Memory B cell (primary cell): ENCODE measurements at regions not wholly inside any gene's neighbourhood (a gene's known extent, or its start where the extent isn't known, plus 50 kb on each side); places are given as distances from the start of the nearest gene placed in this dataset.
"Not testable (repeated sequence)": the region's sequence is repeated elsewhere in the genome, so short reads cannot be mapped to it uniquely, and the experiment has no call there.

ENCODE experiments used
- ATAC-seq: fragments of 150-1000 bp; cut with Tn5 transposase; 2 replicates; pipeline ENCODE4 v1.10.0; 2021; ENCODE audit warnings: low read depth, mild to moderate bottlenecking, moderate library complexity
- DNase-seq, 2 donors: peaks; one replicate each; pipeline ENCODE4 v3.0.0; 2022; ENCODE audit warnings: low spot score in 2 of 2
- H3K27ac Mint-ChIP-seq: one replicate; pipeline ENCODE4 v1.8.0; 2022; ENCODE audit warnings: mild to moderate bottlenecking, moderate library complexity, mixed read lengths
- H3K27me3 Mint-ChIP-seq: one replicate; pipeline ENCODE4 v1.8.0; 2022; ENCODE audit warnings: mixed read lengths
- H3K36me3 Mint-ChIP-seq: one replicate; pipeline ENCODE4 v1.8.0; 2022; ENCODE audit warnings: mild to moderate bottlenecking, mixed read lengths
- H3K4me1 Mint-ChIP-seq: one replicate; pipeline ENCODE4 v1.8.0; 2022; ENCODE audit warnings: mixed read lengths
- H3K4me3 Mint-ChIP-seq: one replicate; pipeline ENCODE4 v1.8.0; 2022; ENCODE audit warnings: mild to moderate bottlenecking, moderate library complexity, mixed read lengths
- H3K9me3 Mint-ChIP-seq: one replicate; pipeline ENCODE4 v1.8.0; 2022; ENCODE audit warnings: mixed read lengths

GRCh38 chr3:147471741-147472140 is 62.6 kb downstream of the ZIC1 start:
- no peak overlapping the region for H3K4me3 Mint-ChIP-seq
- no peak overlapping the region for H3K27ac Mint-ChIP-seq
- no peak for DNase-seq
- no peaks in the 10 kb centered on the region for H3K36me3 Mint-ChIP-seq
- H3K4me1 Mint-ChIP-seq, result no peaks in the 10 kb centered on the region
- no peak for ATAC-seq
- no peaks in the 10 kb centered on the region for H3K27me3 Mint-ChIP-seq
- peaks cover 3% of the 10 kb centered on the region for H3K9me3 Mint-ChIP-seq

- DNase-seq (no peak), ATAC-seq (no peak)
- H3K36me3 Mint-ChIP-seq, result no peaks in the 10 kb centered on the region
- no peak overlapping the region for H3K4me3 Mint-ChIP-seq
- no peaks in the 10 kb centered on the region for H3K4me1 Mint-ChIP-seq
- H3K27ac Mint-ChIP-seq, result no peak overlapping the region
- H3K9me3 Mint-ChIP-seq, result peaks cover 2% of the 10 kb centered on the region
- H3K27me3 Mint-ChIP-seq, result no peaks in the 10 kb centered on the region
Observed at GRCh38 chr3:147472846-147473245, 63.7 kb downstream of the ZIC1 start.

GRCh38 chr3:147483145-147483544 is 74.0 kb downstream of the ZIC1 start:
- Mint-ChIP-seq H3K27me3 (no peaks in the 10 kb centered on the region), H3K36me3 (no peaks in the 10 kb centered on the region), H3K4me1 (no peaks in the 10 kb centered on the region), H3K4me3 (no peak overlapping the region), H3K9me3 (peaks cover 3% of the 10 kb centered on the region), H3K27ac (no peak overlapping the region)
- ATAC-seq, result no peak
- no peak for DNase-seq

GRCh38 chr3:147483578-147483977 is 74.4 kb downstream of the ZIC1 start:
- Mint-ChIP-seq H3K27me3 (no peaks in the 10 kb centered on the region), H3K4me3 (no peak overlapping the region), H3K27ac (no peak overlapping the region), H3K4me1 (no peaks in the 10 kb centered on the region), H3K9me3 (peaks cover 3% of the 10 kb centered on the region), H3K36me3 (no peaks in the 10 kb centered on the region)
- DNase-seq (no peak), ATAC-seq (no peak)

- no peaks in the 10 kb centered on the region for H3K27me3 Mint-ChIP-seq
- H3K4me1 Mint-ChIP-seq, result no peaks in the 10 kb centered on the region
- H3K9me3 Mint-ChIP-seq, result peaks cover 3% of the 10 kb centered on the region
- ATAC-seq (no peak), DNase-seq (no peak)
- H3K36me3 Mint-ChIP-seq, result no peaks in the 10 kb centered on the region
- H3K27ac Mint-ChIP-seq, result no peak overlapping the region
- no peak overlapping the region for H3K4me3 Mint-ChIP-seq
Observed at GRCh38 chr3:147493065-147493464, 83.9 kb downstream of the ZIC1 start.

DNA sequence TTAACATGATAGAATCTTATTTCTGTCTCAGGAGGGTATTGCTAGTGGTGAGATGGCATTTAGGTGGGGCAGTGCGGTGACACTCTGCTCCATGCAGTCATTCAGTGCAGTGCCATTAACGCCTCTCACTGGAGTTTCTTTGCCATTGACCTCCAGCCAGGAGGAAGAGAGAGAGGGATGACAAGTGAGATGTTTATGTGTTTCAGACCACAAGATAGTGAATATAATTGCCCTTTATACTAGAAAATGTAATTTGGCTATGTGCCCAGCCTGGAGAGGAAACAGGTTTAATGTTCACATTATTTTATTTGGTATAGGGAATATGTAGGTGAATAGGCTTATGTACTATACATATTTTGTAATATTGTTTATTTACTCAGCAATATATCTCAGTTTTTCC is 84.5 kb downstream of the ZIC1 start:
- H3K9me3 Mint-ChIP-seq, result peaks cover 3% of the 10 kb centered on the region
- H3K4me1 Mint-ChIP-seq, result no peaks in the 10 kb centered on the region
- H3K36me3 Mint-ChIP-seq, result no peaks in the 10 kb centered on the region
- no peak overlapping the region for H3K4me3 Mint-ChIP-seq
- ATAC-seq, result no peak
- H3K27ac Mint-ChIP-seq, result no peak overlapping the region
- DNase-seq, result no peak
- H3K27me3 Mint-ChIP-seq, result no peaks in the 10 kb centered on the region

DNA sequence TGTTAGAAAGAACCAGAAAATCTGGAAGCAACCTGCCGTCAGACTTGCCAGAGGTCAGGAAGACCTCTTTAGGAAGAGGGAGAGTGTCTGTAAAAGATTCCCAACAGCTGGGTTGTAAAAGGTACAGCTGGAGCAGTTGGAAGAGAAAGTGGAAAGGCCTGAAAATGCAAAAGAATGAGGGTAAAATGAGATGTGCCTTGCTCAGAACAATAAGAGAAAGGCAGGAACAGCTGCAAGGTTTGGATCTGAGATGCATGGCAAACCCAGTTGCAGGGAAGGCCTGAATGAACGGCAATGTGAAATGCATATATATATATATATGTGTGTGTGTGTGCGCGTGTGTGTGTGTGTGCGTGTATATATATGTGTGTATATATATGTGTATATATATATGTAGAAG is 88.1 kb downstream of the ZIC1 start:
- Mint-ChIP-seq H3K4me1 (no peaks in the 10 kb centered on the region), H3K27ac (no peak overlapping the region), H3K36me3 (no peaks in the 10 kb centered on the region), H3K9me3 (peaks cover under 1% of the 10 kb centered on the region), H3K4me3 (no peak overlapping the region), H3K27me3 (no peaks in the 10 kb centered on the region)
- ATAC-seq, result no peak
- DNase-seq, result no peak

DNA sequence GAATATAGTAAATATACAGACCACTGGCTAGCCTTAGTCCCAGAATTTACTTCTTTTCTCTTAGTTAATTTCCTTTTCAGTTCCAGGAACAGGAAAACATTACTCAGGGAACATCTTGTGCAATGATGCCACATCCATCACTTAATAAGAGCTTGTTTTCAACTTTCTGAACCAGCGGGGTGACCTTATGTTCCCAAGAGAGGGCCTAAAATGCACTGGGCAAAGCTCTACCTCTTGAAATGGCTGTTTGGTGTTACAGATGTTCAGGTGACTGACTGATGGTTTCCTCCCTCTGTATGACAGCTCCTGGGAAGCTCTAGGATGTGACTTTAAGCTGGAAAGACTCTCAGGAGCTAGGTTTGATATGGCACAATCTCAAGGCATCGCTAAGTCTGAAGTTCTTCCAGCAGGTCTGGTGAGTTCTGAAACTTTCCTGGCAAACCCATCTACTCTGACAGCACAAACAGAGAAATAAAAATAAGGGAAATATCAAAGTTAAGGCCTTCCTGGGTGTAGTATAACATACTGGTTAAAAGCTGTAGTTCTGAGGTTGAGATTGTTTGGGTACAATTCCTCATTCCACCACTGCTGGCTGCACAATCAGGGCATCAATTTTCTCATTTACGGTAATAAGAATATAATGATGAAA is 98.6 kb downstream of the ZIC1 start:
- no peak for ATAC-seq
- H3K4me1 Mint-ChIP-seq, result no peaks in the 10 kb centered on the region
- no peak for DNase-seq
- H3K4me3 Mint-ChIP-seq, result no peak overlapping the region
- H3K27ac Mint-ChIP-seq, result no peak overlapping the region
- H3K27me3 Mint-ChIP-seq, result no peaks in the 10 kb centered on the region
- no peaks in the 10 kb centered on the region for H3K9me3 Mint-ChIP-seq
- no peaks in the 10 kb centered on the region for H3K36me3 Mint-ChIP-seq

- H3K27me3 Mint-ChIP-seq, result no peaks in the 10 kb centered on the region
- H3K9me3 Mint-ChIP-seq, result no peaks in the 10 kb centered on the region
- no peak for ATAC-seq
Observed at GRCh38 chr3:147509448-147509847, 100.3 kb downstream of the ZIC1 start.

DNA sequence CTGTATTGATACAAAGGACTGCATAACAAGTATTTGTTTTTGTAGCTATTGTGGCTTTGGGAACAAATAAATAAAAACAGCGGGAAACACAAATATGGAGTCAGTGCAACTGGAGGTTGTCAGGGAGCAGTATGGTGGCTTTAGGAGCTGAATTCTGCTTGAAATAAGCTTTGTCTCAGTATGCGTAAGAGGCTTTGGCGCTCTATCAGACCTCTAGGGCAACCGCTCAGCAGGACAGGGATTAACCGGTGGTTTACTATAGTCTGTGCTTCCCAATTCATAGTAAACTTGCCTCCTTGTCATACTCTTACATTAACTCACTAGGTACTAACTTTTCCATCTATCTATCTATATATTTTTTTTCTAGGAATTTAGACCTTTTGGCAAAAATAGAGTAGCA is 104.6 kb downstream of the ZIC1 start:
- no peaks in the 10 kb centered on the region for H3K27me3 Mint-ChIP-seq
- no peak overlapping the region for H3K4me3 Mint-ChIP-seq
- H3K36me3 Mint-ChIP-seq, result no peaks in the 10 kb centered on the region
- H3K4me1 Mint-ChIP-seq, result no peaks in the 10 kb centered on the region
- no peak overlapping the region for H3K27ac Mint-ChIP-seq
- ATAC-seq (no peak), DNase-seq (no peak)
- no peaks in the 10 kb centered on the region for H3K9me3 Mint-ChIP-seq

More at GRCh38 chr3:147509448-147509847, 100.3 kb downstream of the ZIC1 start:
- Mint-ChIP-seq H3K4me1 (no peaks in the 10 kb centered on the region), H3K4me3 (no peak overlapping the region), H3K27ac (no peak overlapping the region), H3K36me3 (no peaks in the 10 kb centered on the region)
- no peak for DNase-seq

- DNase-seq (no peak), ATAC-seq (no peak)
- no peaks in the 10 kb centered on the region for H3K9me3 Mint-ChIP-seq
- H3K4me1 Mint-ChIP-seq, result no peaks in the 10 kb centered on the region
- H3K4me3 Mint-ChIP-seq, result no peak overlapping the region
- no peak overlapping the region for H3K27ac Mint-ChIP-seq
- H3K27me3 Mint-ChIP-seq, result no peaks in the 10 kb centered on the region
- H3K36me3 Mint-ChIP-seq, result no peaks in the 10 kb centered on the region
Observed at GRCh38 chr3:147514366-147515160, 105.4 kb downstream of the ZIC1 start.

DNA sequence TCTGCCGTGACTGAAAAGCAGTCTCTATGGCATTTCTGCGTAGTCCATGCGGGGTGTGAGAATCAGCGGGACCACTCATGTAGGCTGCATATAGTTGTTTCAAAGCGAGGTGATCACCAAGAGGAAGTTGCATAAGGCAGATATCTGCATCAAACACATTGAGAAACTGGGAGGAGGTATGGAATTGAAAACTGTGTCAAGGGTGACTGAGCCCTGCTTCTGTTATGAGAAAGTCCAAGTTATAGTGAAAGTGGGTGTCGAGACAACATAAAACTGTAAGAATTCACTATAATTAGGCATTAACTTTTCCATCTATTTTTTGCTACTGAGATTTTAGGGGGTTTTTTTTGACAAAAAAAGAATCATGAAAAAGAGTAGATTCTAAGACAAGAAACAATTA is 109.3 kb downstream of the ZIC1 start:
- peaks cover 5% of the 10 kb centered on the region for H3K9me3 Mint-ChIP-seq
- no peak for ATAC-seq
- DNase-seq, result no peak
- no peaks in the 10 kb centered on the region for H3K4me1 Mint-ChIP-seq
- no peaks in the 10 kb centered on the region for H3K27me3 Mint-ChIP-seq
- H3K4me3 Mint-ChIP-seq, result no peak overlapping the region
- no peak overlapping the region for H3K27ac Mint-ChIP-seq
- no peaks in the 10 kb centered on the region for H3K36me3 Mint-ChIP-seq

DNA sequence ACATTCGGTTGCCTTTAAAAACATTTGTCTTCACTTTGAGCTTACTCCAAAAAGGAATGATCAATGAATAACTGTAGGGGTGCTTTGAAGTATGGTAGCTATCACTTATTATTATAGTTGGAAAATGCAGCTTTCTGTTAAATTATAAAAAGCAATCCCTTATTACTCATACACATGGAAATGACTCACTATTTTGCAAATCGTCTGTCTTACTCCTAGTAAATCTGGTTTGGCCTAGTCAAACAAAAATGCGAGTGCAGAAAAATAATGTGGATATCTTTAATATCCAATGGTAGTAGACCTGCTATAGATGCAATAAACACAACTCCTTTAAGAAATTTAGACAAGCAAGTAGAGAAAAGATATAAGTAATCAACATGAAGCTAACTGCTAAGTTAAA is 112.5 kb downstream of the ZIC1 start:
- no peak overlapping the region for H3K27ac Mint-ChIP-seq
- DNase-seq, result no peak
- H3K4me1 Mint-ChIP-seq, result no peaks in the 10 kb centered on the region
- no peak overlapping the region for H3K4me3 Mint-ChIP-seq
- no peaks in the 10 kb centered on the region for H3K36me3 Mint-ChIP-seq
- no peak for ATAC-seq
- no peaks in the 10 kb centered on the region for H3K27me3 Mint-ChIP-seq
- H3K9me3 Mint-ChIP-seq, result peaks cover 10% of the 10 kb centered on the region

DNA sequence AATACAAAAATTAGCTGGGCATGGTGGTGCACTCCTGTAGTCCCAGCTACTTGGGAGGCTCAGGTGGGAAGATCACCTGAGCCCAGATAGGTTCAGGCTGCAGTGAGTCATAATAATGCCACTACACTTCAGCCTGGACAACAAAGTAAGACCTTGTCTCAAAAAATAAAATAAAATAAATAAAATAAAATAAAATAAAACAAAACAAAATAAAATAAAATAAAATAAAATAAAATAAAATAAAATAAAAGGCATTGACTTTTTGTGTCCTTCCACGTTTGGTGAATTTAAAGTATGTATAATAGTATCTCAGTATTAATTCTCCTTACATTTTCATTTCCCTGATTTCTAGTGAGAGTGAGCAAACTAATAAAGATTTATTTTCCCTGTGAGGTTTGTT is 113.6 kb downstream of the ZIC1 start:
- H3K9me3 Mint-ChIP-seq, result peaks cover 10% of the 10 kb centered on the region
- H3K27ac Mint-ChIP-seq, H3K4me3 Mint-ChIP-seq, ATAC-seq, H3K27me3 Mint-ChIP-seq, DNase-seq, H3K4me1 Mint-ChIP-seq, H3K36me3 Mint-ChIP-seq: not testable (repeated sequence)

- peaks cover 8% of the 10 kb centered on the region for H3K9me3 Mint-ChIP-seq
Observed at GRCh38 chr3:147529551-147529950, 120.4 kb downstream of the ZIC1 start.

More at GRCh38 chr3:147529551-147529950, 120.4 kb downstream of the ZIC1 start:
- no peak overlapping the region for H3K4me3 Mint-ChIP-seq
- no peak overlapping the region for H3K27ac Mint-ChIP-seq
- no peaks in the 10 kb centered on the region for H3K27me3 Mint-ChIP-seq
- no peaks in the 10 kb centered on the region for H3K4me1 Mint-ChIP-seq
- DNase-seq (no peak), ATAC-seq (no peak)
- H3K36me3 Mint-ChIP-seq, result no peaks in the 10 kb centered on the region
